ENCODE measurements at regions not wholly inside any gene's neighbourhood (a gene's known extent, or its start where the extent isn't known, plus 50 kb on each side); places are given as distances from the start of the nearest gene placed in this dataset.

DNA sequence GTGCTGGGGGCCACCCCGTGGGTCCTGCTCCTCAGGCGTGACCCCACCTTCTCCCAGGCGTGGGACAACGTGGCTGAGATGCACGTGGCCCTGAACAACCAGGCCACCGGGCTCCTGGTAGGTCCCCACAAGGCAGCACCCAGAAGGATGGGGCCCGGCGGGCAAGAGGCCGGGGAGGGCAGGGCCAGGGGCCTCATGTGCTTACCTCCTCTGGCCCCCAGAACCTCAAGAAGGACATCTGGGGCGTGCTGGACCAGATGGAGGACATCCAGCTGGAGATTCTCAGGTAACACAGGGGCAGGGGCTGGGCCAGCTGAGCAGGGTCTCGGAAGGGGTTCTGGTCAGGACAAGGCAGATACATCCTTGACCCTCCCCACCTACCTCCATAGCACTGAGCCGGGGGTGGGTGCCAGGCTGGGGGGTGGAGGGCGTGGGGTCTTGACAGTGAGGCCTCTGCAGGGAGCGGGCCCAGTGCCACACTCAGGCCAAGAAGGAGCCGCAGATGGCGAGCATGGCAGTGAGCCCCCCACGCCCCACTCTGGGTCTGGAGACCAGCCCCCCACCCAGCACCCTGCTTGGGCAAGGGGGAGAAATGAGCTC, 186.3 kb downstream of the IGLL1 start:
- TF ChIP-seq, protein P1, sequence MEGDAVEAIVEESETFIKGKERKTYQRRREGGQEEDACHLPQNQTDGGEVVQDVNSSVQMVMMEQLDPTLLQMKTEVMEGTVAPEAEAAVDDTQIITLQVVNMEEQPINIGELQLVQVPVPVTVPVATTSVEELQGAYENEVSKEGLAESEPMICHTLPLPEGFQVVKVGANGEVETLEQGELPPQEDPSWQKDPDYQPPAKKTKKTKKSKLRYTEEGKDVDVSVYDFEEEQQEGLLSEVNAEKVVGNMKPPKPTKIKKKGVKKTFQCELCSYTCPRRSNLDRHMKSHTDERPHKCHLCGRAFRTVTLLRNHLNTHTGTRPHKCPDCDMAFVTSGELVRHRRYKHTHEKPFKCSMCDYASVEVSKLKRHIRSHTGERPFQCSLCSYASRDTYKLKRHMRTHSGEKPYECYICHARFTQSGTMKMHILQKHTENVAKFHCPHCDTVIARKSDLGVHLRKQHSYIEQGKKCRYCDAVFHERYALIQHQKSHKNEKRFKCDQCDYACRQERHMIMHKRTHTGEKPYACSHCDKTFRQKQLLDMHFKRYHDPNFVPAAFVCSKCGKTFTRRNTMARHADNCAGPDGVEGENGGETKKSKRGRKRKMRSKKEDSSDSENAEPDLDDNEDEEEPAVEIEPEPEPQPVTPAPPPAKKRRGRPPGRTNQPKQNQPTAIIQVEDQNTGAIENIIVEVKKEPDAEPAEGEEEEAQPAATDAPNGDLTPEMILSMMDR (conservative IDR thresholded peaks at IDR 0.05; ENCODE audit: low read length): no peak
- TF ChIP-seq EZH2phosphoT487 (IDR thresholded peaks at IDR 0.05; ENCODE audit: borderline replicate concordance, low read depth, low read length): no peak

Measured in OCI-LY7 (cell line).